C4-2B (cell line): ENCODE measurements at regions not wholly inside any gene's neighbourhood (a gene's known extent, or its start where the extent isn't known, plus 50 kb on each side); places are given as distances from the start of the nearest gene placed in this dataset.

Experiments used
- CTCF ChIP-seq: fragments of 450-650 bp; conservative IDR thresholded peaks from 2 replicates; pipeline ENCODE4 v1.5.1; 2017; ENCODE audit warnings: mild to moderate bottlenecking
- ZFX ChIP-seq: fragments of 450-650 bp; IDR thresholded peaks from 2 replicates; pipeline ENCODE4 v1.6.1; 2017

- TF ChIP-seq CTCF (no peak), ZFX (no peak)
Observed at GRCh38 chr4:136371231-136371630, 1161.1 kb downstream of the PCDH18 start.
